Tibial artery (tissue), 4 donors: ENCODE measurements at regions not wholly inside any gene's neighbourhood (a gene's known extent, or its start where the extent isn't known, plus 50 kb on each side); places are given as distances from the start of the nearest gene placed in this dataset.
A peak's percentile ranks its signal among the peaks of the same experiment; 100 is the strongest.

Source experiments
- DNase-seq, 2 donors: peaks; one replicate each; pipeline ENCODE4 v3.0.0-alpha.2; 2019
- H3K27ac ChIP-seq, 2 donors: fragments of 200-600 bp; sonication (generic) in 1 of 2; 1 replicate in 1 of 2; 2 replicates in 1 of 2; pipeline ENCODE4 v1.5.1; 2018 to 2019; ENCODE audit warnings: mild to moderate bottlenecking in 1 of 2
- H3K27me3 ChIP-seq, 2 donors: fragments of 200-600 bp; sonication (generic) in 1 of 2; one replicate each; pipeline versions ENCODE4 v1.5.1 to v1.6.0; 2016 to 2019
- H3K36me3 ChIP-seq, 3 donors: fragments of 200-600 bp; sonication (generic) in 2 of 3; one replicate each; pipeline ENCODE4 v1.5.1; 2016 to 2019; ENCODE audit warnings: mild to moderate bottlenecking in 2 of 3
- H3K4me1 ChIP-seq, 4 donors: fragments of 200-600 bp; sonication (generic) in 2 of 4; 1 replicate in 3 of 4; 2 replicates in 1 of 4; pipeline ENCODE4 v1.5.1; 2016 to 2019
- H3K4me3 ChIP-seq, 2 donors: fragments of 200-600 bp; sonication (generic) in 1 of 2; 1 replicate in 1 of 2; 2 replicates in 1 of 2; pipeline ENCODE4 v1.5.1; 2018 to 2019; ENCODE audit warnings: mild to moderate bottlenecking in 2 of 2
- H3K9me3 ChIP-seq, 3 donors: fragments of 200-600 bp; sonication (generic) in 1 of 3; one replicate each; pipeline ENCODE4 v1.5.1; 2016 to 2019
- CTCF ChIP-seq, 2 experiments: fragments of 200-600 bp in 1 of 2; fragments of 450-650 bp in 1 of 2; IDR thresholded peaks; one replicate each; pipeline ENCODE4 v1.5.1; 2017 to 2019; ENCODE audit warnings: antibody characterized with exemption in 2 of 2, mild to moderate bottlenecking in 1 of 2, moderate library complexity in 1 of 2
- intact Hi-C: fragments of 100-400 bp; cut with DNase I; formaldehyde crosslinking; loops from one replicate; pipeline ENCODE4 v1.15.0; 2023; ENCODE audit warnings: low total_unique reads

- TF ChIP-seq CTCF (IDR thresholded peaks at IDR 0.05) = no peak
- Histone ChIP-seq H3K27ac (no peak overlapping the region), H3K36me3 (no peaks in the 10 kb centered on the region), H3K4me3 (no peak overlapping the region), H3K4me1 (no peaks in the 10 kb centered on the region), H3K9me3 (no peaks in the 10 kb centered on the region), H3K27me3 (no peaks in the 10 kb centered on the region)
- DNase-seq = no peak
- intact Hi-C loops = no loop called here
Measured at GRCh38 chr15:93466380-93466779, 377.4 kb upstream of the RGMA start.

DNA sequence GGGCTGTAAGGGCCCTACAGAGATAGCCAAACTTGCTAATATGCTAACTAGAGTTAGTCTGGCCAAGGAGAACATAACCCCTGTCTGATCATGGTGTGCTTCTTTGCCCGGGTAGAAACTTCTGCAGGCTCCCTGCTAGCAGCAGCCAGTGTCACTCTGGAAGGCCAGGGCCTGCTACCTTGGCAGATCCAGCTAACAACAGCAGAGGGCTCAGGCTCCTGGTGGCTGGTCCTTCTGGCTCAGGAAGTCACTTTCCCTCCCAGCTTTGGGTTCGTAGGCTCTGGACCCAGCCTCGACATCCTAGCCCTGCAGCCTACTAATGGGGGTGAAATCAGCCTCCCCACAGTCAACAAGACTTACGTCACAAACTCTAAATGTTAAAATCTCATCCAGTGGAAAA is 373.7 kb upstream of the RGMA start:
- no peak for TF ChIP-seq CTCF (IDR thresholded peaks at IDR 0.05)
- H3K36me3 ChIP-seq = no peaks in the 10 kb centered on the region
- no peak overlapping the region for H3K27ac ChIP-seq
- intact Hi-C loops = no loop called here
- H3K4me1 ChIP-seq = peaks cover 0 to 12% (median 2%) of the 10 kb centered on the region in 4 donors
- H3K27me3 ChIP-seq = no peaks in the 10 kb centered on the region
- no peak overlapping the region for H3K4me3 ChIP-seq
- no peaks in the 10 kb centered on the region for H3K9me3 ChIP-seq
- DNase-seq = no peak

DNA sequence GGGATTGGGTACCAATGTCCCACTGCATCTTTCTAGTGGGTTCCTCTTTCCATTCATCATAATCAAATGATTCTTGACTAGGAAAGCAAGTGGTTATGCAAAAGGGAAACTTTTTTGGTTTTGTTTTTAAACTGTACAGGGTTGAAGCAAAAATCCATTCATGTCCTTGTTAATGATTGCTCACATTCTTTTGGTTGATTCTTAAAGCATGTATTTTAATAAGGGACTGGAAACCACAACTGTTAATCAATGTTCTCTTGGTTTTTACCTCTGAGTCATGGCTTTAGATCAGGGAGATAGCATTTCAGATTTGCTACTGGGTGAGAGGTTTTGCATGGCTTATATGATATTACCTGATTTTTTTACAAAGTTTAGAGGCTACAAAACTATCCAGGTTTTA is 371.7 kb upstream of the RGMA start:
- H3K27ac ChIP-seq = no peak overlapping the region
- intact Hi-C loops = no loop called here

DNA sequence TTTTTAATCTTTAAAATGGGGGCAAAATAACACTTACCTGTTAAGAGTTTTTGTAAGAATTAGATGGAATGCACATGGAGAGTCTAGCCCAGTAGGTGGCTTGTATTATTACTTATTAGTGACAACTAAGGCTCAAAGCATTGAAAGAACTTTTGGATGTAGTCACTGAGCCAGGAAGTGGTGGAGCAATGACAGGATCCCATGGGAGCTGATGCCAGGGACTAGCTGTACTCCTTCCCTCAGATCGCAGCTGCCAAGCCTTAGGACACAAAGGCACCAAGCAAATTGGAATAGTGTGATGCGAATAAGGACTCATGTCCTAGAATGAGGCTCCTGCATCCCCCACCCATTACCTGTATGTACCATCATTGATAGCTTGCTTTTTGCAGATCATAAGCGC is 370.4 kb upstream of the RGMA start:
- H3K27me3 ChIP-seq = no peaks in the 10 kb centered on the region
- DNase-seq = peak; percentile 53 to 82
- peaks cover 0 to 12% (median 2%) of the 10 kb centered on the region in 4 donors for H3K4me1 ChIP-seq
- no peaks in the 10 kb centered on the region for H3K9me3 ChIP-seq
- H3K27ac ChIP-seq = peak overlapping the region in 1 of 2 donors; percentile 43
- TF ChIP-seq CTCF (IDR thresholded peaks at IDR 0.05) = peak in 1 of 2 experiments; percentile 18
- no peaks in the 10 kb centered on the region for H3K36me3 ChIP-seq
- no peak overlapping the region for H3K4me3 ChIP-seq
- intact Hi-C loops = no loop called here

More for the DNA sequence above, 371.7 kb upstream of the RGMA start:
- Histone ChIP-seq H3K36me3 (no peaks in the 10 kb centered on the region), H3K9me3 (no peaks in the 10 kb centered on the region), H3K27me3 (no peaks in the 10 kb centered on the region), H3K4me3 (no peak overlapping the region), H3K4me1 (peaks cover 0 to 12% (median 2%) of the 10 kb centered on the region in 4 donors)
- TF ChIP-seq CTCF (IDR thresholded peaks at IDR 0.05) = no peak
- DNase-seq = no peak

DNA sequence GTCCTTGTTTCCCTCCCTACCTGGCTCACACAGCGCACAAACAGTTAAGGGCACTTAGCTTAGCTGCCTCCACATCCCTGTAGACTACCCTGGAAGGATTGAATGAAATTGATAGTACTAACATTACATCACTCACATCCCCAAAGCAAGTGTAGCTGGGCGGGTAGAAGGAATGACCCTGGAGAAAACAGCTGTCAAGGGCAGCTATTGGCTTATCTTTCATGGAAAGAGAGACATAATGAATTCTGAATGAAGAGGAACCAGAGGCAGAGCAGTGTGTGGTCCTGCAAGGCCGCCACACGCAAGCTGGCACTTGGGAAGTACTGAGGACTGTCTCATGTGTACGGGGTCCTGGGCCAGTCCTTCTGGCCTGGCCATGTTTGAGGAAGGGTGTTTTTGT is 369.6 kb upstream of the RGMA start:
- Histone ChIP-seq H3K4me1 (peaks cover 0 to 12% (median 2%) of the 10 kb centered on the region in 4 donors), H3K27me3 (no peaks in the 10 kb centered on the region), H3K27ac (peak overlapping the region in 1 of 2 donors; percentile 43), H3K9me3 (no peaks in the 10 kb centered on the region), H3K4me3 (no peak overlapping the region), H3K36me3 (no peaks in the 10 kb centered on the region)
- intact Hi-C loops = no loop called here
- TF ChIP-seq CTCF (IDR thresholded peaks at IDR 0.05) = no peak
- DNase-seq = no peak

DNA sequence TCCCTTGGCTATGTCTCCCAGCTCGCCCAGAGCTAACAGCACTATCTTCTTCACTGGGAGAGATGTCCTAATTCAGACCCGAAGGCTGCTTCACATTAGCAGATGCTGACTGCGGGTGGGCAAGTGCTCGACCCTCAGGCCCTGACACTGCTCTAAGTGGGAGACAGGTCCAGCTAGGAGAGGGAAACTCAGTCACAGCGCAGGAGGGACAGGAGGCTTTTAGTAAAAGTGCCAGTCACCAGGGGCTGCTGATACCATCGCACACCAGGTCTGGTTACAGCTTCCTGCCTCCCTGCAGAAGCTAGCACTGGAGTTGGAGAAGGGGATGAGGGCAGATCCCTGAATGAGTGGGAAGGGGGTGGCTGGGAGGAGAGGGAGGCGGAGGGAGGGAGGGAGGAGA is 365.8 kb upstream of the RGMA start:
- DNase-seq = no peak
- H3K36me3 ChIP-seq = no peaks in the 10 kb centered on the region
- H3K27ac ChIP-seq = no peak overlapping the region
- intact Hi-C loops = no loop called here
- H3K9me3 ChIP-seq = no peaks in the 10 kb centered on the region
- H3K4me1 ChIP-seq = peaks cover 0 to 30% (median 15%) of the 10 kb centered on the region in 4 donors
- no peak overlapping the region for H3K4me3 ChIP-seq
- no peak for TF ChIP-seq CTCF (IDR thresholded peaks at IDR 0.05)
- H3K27me3 ChIP-seq = no peaks in the 10 kb centered on the region
